Omental fat pad (tissue), 3 donors: ENCODE measurements at regions not wholly inside any gene's neighbourhood (a gene's known extent, or its start where the extent isn't known, plus 50 kb on each side); places are given as distances from the start of the nearest gene placed in this dataset.

Source experiments
- ATAC-seq: fragments of 150-250 bp; one replicate; pipeline ENCODE4 v1.9.1; 2016; ENCODE audit warnings: mild to moderate bottlenecking, moderate library complexity; ENCODE audit not compliant: low FRiP score
- DNase-seq: peaks from one replicate; pipeline ENCODE4 v3.0.0-alpha.2; 2019; ENCODE audit warnings: low spot score
- CTCF ChIP-seq, 3 donors: fragments of 450-650 bp; IDR thresholded peaks; one replicate each; pipeline ENCODE4 v1.5.1; 2016 to 2017; ENCODE audit warnings: antibody characterized with exemption in 3 of 3, mild to moderate bottlenecking in 3 of 3, moderate library complexity in 2 of 3

- no peak for ATAC-seq
These were observed 400.0 kb upstream of the C2CD4B start for GRCh38 chr15:62564886-62565633.

GRCh38 chr15:62565634-62566026, 400.5 kb upstream of the C2CD4B start:
- ATAC-seq = no peak
- DNase-seq = no peak
- TF ChIP-seq CTCF (IDR thresholded peaks at IDR 0.05) = no peak

More at GRCh38 chr15:62564886-62565633, 400.0 kb upstream of the C2CD4B start:
- TF ChIP-seq CTCF (IDR thresholded peaks at IDR 0.05) = no peak
- DNase-seq = no peak

GRCh38 chr15:62566248-62566647, 401.2 kb upstream of the C2CD4B start:
- TF ChIP-seq CTCF (IDR thresholded peaks at IDR 0.05) = no peak
- DNase-seq (no peak), ATAC-seq (peak; percentile 46)

- no peak for TF ChIP-seq CTCF (IDR thresholded peaks at IDR 0.05)
- DNase-seq = no peak
- ATAC-seq = no peak
These were observed 402.4 kb upstream of the C2CD4B start for GRCh38 chr15:62567501-62567900.

GRCh38 chr15:62568004-62568403, 402.9 kb upstream of the C2CD4B start:
- ATAC-seq (no peak), DNase-seq (no peak)
- no peak for TF ChIP-seq CTCF (IDR thresholded peaks at IDR 0.05)

- DNase-seq = no peak
- TF ChIP-seq CTCF (IDR thresholded peaks at IDR 0.05) = no peak
- no peak for ATAC-seq
These were observed 403.6 kb upstream of the C2CD4B start for GRCh38 chr15:62568702-62569101.
